Thoracic aorta (tissue), 2 donors: ENCODE measurements at regions not wholly inside any gene's neighbourhood (a gene's known extent, or its start where the extent isn't known, plus 50 kb on each side); places are given as distances from the start of the nearest gene placed in this dataset.

Experiments used
- ATAC-seq: fragments of 150-250 bp; one replicate; pipeline ENCODE4 v1.8.0; 2017; ENCODE audit warnings: low read depth; ENCODE audit not compliant: insufficient number of reproducible peaks, low FRiP score
- DNase-seq: peaks from one replicate; pipeline ENCODE4 v3.0.0-alpha.2; 2020; ENCODE audit warnings: low spot score
- H3K27ac ChIP-seq, 2 donors: fragments of 200-600 bp; sonication (generic); 1 replicate in 1 of 2; 2 replicates in 1 of 2; pipeline ENCODE4 v1.5.1; 2016; ENCODE audit warnings: mild to moderate bottlenecking in 2 of 2, moderate library complexity in 2 of 2
- H3K27me3 ChIP-seq: fragments of 200-600 bp; sonication (generic); replicated peaks from 2 replicates; pipeline ENCODE4 v1.6.0; 2016; ENCODE audit warnings: mild to moderate bottlenecking; ENCODE audit not compliant: insufficient read depth
- H3K36me3 ChIP-seq: fragments of 200-600 bp; sonication (generic); one replicate; pipeline ENCODE4 v1.5.1; 2016
- H3K4me1 ChIP-seq, 2 donors: fragments of 200-600 bp; sonication (generic); 1 replicate in 1 of 2; 2 replicates in 1 of 2; pipeline versions ENCODE4 v1.5.1 to v1.6.0; 2016; ENCODE audit warnings: low read depth in 2 of 2, mild to moderate bottlenecking in 1 of 2; ENCODE audit not compliant: control insufficient read depth in 1 of 2
- H3K4me3 ChIP-seq: fragments of 200-600 bp; sonication (generic); 2 replicates; pipeline ENCODE4 v1.5.1; 2016; ENCODE audit warnings: mild to moderate bottlenecking
- H3K9me3 ChIP-seq: fragments of 200-600 bp; sonication (generic); 2 replicates; pipeline ENCODE4 v1.5.1; 2016
- TF ChIP-seq, protein P1 (sequence below): fragments of 200-600 bp; sonication (generic); IDR thresholded peaks from one replicate; pipeline ENCODE4 v1.5.1; 2019; ENCODE audit warnings: antibody characterized with exemption

DNA sequence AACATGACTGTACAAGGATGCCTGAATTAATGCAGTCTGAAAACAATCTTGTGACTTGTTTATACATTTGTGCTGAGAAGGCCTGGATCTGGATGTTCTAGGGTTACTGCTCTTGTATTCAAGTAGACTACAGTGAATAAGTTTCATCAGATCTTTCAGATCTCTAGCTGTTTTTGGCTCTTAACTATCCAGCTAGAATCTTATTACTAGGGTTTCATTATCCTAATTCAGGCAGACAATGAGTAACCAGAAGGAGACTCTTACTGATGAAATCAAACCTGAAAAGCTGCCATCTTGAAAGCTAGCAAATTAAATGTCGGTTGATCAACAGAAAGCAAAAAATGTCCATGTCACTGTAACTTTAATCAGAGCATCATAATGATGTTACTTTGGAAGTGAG, 112.5 kb upstream of the KCNK2 start:
- TF ChIP-seq, protein P1, sequence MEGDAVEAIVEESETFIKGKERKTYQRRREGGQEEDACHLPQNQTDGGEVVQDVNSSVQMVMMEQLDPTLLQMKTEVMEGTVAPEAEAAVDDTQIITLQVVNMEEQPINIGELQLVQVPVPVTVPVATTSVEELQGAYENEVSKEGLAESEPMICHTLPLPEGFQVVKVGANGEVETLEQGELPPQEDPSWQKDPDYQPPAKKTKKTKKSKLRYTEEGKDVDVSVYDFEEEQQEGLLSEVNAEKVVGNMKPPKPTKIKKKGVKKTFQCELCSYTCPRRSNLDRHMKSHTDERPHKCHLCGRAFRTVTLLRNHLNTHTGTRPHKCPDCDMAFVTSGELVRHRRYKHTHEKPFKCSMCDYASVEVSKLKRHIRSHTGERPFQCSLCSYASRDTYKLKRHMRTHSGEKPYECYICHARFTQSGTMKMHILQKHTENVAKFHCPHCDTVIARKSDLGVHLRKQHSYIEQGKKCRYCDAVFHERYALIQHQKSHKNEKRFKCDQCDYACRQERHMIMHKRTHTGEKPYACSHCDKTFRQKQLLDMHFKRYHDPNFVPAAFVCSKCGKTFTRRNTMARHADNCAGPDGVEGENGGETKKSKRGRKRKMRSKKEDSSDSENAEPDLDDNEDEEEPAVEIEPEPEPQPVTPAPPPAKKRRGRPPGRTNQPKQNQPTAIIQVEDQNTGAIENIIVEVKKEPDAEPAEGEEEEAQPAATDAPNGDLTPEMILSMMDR: no peak

DNA sequence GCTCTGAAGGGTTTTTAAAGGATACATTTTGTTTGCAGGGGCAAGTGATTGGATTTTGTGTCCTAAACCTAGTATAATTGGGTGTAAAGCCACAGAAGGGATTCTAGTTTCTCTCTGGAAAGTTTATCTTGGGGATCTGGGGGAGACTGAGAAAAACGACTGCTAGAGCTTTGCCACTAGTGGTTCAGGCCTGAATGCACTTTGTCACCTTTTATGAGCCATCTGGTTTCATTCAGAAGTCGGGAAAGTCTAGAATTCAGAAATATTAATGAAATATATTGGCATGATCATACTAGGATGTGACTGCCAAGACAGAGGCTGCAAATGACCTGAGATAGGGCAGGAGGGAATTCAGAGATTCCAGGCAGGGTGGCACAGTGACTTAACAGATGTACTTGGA, 111.5 kb upstream of the KCNK2 start:
- no peaks in the 10 kb centered on the region for H3K9me3 ChIP-seq
- ATAC-seq (no peak), DNase-seq (no peak)
- H3K4me1 ChIP-seq: no peaks in the 10 kb centered on the region
- TF ChIP-seq, protein P1: no peak
- H3K27me3 ChIP-seq: no peaks in the 10 kb centered on the region
- H3K27ac ChIP-seq: no peak overlapping the region
- no peak overlapping the region for H3K4me3 ChIP-seq
- no peaks in the 10 kb centered on the region for H3K36me3 ChIP-seq

More for the DNA sequence above, 112.5 kb upstream of the KCNK2 start:
- Histone ChIP-seq H3K4me3 (no peak overlapping the region), H3K4me1 (no peaks in the 10 kb centered on the region), H3K27me3 (no peaks in the 10 kb centered on the region), H3K36me3 (no peaks in the 10 kb centered on the region), H3K9me3 (no peaks in the 10 kb centered on the region), H3K27ac (no peak overlapping the region)
- no peak for ATAC-seq
- no peak for DNase-seq

DNA sequence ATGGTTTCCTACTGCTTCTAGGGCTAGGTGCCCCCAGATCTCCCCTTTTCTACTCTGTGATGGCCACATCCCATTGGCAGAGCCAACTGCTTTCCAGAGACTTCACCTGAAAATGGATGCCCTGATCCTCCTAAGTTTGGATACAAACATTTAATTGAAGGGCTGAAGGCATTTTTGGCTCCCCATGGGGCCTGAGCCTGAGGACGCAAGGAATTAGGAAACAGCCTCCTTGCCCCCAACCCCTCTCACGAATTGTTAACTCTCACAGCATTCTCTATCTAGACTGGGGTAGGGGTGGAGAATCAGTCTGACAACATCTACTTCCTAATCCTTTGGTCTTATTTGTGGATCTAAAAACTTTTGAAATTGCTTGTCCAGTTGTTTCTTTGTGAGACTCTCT, 108.5 kb upstream of the KCNK2 start:
- TF ChIP-seq, protein P1: no peak
- no peak for ATAC-seq

DNA sequence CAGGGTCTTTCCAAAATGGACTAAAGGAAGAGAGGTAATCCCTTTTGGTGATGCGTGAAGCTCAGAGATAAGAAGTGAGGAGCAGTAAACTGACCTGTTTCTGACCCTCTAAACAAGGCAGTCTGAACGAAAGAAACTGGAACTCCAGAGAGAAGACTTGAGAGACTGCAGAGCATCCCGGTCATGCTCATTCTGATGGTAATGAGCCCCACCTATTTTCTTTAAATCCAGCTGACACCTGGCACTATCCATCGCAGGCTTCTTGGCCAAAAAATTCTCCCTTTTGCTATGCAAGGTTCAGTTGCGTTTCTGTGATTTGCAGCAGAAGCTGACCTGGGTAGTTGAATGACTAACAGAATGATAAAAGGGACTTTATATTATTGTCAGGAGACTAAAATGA, 105.9 kb upstream of the KCNK2 start:
- TF ChIP-seq, protein P1: no peak
- Histone ChIP-seq H3K27ac (no peak overlapping the region), H3K9me3 (no peaks in the 10 kb centered on the region), H3K4me1 (no peaks in the 10 kb centered on the region), H3K4me3 (no peak overlapping the region), H3K36me3 (no peaks in the 10 kb centered on the region), H3K27me3 (no peaks in the 10 kb centered on the region)
- no peak for ATAC-seq
- no peak for DNase-seq

More for the DNA sequence above, 108.5 kb upstream of the KCNK2 start:
- no peak overlapping the region for H3K27ac ChIP-seq
- no peaks in the 10 kb centered on the region for H3K27me3 ChIP-seq
- DNase-seq: no peak
- no peaks in the 10 kb centered on the region for H3K9me3 ChIP-seq
- no peaks in the 10 kb centered on the region for H3K36me3 ChIP-seq
- no peak overlapping the region for H3K4me3 ChIP-seq
- no peaks in the 10 kb centered on the region for H3K4me1 ChIP-seq

DNA sequence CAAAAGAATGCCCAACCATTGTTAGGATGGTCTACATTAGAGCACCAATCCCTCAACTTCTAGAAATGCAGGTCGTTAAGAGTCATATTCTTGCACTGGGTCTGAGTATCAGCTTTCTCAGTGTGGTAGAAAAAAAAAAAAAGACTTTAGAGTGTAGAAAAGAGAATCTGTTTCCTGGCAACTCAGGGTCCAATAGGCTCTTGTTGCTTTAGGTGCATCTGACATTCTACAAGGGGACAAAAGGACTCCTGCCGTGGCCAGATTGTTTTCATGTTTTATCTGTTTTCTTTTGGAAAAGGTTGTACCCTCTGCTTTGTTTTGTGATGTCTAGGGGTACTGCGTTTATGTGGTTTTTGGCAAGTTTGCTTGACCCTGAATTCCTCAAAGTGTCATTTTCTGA, 105.4 kb upstream of the KCNK2 start:
- H3K9me3 ChIP-seq: no peaks in the 10 kb centered on the region
- no peak overlapping the region for H3K27ac ChIP-seq
- ATAC-seq (no peak), DNase-seq (no peak)
- no peaks in the 10 kb centered on the region for H3K36me3 ChIP-seq
- no peak overlapping the region for H3K4me3 ChIP-seq
- no peaks in the 10 kb centered on the region for H3K4me1 ChIP-seq
- TF ChIP-seq, protein P1: no peak
- H3K27me3 ChIP-seq: no peaks in the 10 kb centered on the region
